ENCODE measurements at regions not wholly inside any gene's neighbourhood (a gene's known extent, or its start where the extent isn't known, plus 50 kb on each side); places are given as distances from the start of the nearest gene placed in this dataset.

DNA sequence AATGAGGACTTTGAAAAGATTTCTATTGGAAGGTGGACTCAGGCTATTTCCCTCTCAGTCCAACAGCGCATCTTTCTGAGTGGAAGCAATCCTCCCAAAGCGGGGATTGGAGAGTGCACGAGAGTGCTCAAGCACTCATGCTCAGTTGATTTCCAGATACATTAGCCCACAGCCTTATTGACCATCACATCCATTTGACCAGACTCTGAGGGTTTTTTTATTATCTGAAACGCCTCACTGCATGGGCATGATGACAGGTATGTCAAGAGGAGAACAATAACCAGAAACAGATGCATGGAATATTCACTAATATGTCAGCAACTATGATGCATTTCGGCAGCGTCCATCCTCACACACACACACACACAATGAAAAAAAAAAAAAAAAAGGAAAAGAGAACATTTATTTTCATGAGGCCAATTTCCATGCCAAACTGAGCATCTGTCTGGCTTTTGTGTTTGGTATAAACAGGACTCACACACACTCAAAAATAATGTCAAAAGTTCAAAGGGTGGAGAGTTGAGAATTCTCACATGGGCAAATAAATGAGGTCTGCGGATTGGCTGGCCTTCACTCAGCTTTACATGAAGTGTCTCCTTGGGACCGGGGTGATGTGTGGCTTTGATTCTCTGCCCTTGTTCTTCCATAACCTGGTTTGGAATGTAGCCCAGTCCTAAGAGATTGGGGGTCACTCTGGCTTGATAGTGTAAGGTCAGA lies 371.6 kb downstream of the MCTP2 start:
- DNase-seq (ENCODE audit: extremely low read depth in 1 of 2, low read depth in 1 of 2), result no peak

DNA sequence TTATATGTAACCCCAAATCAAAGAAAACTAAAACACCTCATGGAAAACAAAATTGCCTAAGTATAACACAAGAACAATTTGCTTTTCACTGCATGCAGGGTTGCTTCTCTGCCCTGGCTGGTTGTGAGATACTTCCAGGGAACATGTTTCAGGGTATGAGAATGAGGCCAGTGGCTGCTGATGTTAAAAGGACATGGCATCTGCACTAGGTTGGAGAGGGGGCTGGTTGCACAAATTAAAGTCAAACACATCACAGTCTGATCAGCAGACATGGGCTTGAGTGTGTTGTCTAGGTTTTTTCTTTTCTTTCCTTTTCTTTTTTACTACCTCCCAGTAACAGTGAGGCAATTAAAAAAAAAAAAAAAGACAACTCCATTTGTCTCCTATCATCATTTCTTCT lies 374.9 kb downstream of the MCTP2 start:
- no peak for DNase-seq (ENCODE audit: extremely low read depth in 1 of 2, low read depth in 1 of 2)

DNA sequence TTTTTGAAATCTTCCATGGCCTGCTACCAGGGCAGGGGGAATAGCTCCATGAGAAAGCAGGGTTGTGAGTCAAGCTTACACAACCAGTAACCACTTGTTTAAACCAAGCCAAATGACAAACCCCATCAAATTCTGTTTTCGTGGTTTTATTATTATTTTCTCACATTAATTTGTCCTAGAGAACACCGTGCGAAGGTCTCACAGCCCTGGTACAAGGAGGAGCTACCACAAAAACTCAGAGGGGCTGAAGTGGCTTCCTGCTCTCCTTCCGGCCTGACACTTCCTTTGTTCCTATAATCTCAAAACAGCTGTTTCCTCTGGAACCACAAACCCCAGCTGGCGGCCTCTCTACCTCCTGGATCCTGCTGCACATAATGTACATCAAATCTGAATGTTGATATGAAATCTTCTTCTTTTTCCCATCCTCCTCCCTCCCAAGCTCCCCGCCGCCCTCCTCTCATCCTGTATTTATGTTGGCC lies 375.9 kb downstream of the MCTP2 start:
- no peak for DNase-seq (ENCODE audit: extremely low read depth in 1 of 2, low read depth in 1 of 2)

DNA sequence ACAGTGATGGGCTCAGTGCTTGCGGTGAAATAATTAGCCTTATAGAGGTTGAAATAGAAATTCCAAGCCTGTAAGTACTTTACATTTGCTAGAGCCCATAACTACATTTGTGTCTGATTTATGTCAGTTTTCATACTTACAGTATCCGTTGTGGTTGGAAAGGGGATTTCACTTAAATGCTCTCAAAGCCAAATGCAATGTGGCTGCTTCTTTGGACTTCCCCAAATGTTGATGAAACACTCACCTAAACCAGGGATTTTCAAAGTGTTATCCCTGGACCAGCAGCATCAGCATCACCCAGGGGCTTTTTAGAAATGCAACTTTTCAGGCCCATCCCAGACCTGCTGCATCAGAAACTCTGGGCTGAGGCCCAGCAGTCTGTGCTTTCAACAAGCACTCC lies 378.7 kb downstream of the MCTP2 start:
- DNase-seq (ENCODE audit: extremely low read depth in 1 of 2, low read depth in 1 of 2), result no peak

DNA sequence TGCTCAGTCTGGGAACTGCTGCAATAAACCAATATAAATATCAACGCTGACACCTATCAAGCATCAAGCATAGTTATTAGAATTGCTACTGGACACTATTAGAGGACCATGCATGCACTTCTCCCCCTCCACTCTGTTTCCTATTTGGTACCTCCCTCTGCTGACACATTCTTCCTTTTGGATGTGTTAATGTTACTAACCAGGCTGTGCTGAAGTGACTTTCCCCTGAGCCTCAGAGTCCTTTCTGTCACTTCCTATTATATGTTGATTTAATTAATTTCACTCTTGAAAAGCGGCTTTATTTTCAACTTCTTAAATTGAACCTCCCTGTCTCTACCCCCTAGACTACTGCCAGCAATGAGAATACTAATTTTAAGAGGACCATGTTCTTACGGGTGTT lies 379.1 kb downstream of the MCTP2 start:
- no peak for DNase-seq (ENCODE audit: extremely low read depth in 1 of 2, low read depth in 1 of 2)

DNA sequence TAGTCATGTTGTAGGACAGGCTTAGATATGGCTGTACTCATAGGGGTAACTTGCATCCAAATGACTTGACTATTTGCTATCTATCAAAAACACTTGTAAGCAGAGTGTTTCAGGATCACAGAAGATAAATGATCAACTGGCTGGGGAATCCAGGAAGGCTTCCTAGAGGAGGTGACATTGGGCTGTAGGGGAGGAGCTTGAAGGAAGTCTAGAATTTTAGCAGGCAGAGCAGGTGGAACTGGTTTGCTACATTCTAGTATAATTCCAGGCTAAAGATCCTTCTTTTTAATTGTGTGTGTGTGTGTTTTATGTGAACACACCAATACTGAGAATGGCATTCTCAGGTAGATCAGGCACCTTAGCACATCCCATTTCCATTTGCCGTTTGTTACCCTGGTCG lies 380.3 kb downstream of the MCTP2 start:
- no peak for DNase-seq (ENCODE audit: extremely low read depth in 1 of 2, low read depth in 1 of 2)

DNA sequence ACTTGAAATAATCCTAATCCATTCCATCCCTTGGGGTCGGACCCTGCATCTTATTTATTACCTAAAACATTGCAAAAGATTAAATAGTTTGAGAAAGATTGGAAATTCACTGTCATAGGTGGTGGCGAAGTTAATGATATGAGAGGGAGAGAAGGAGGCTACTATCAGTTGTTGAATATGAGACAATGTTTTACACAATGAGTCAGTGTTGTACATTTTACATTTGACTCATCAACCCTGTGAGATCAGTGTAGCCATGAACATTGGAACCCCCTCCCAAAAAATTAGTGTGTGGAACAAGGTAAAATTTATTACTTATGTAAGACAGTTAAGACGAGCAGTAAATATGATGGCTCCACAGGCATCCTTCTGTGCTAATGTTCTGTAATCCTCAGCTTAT lies 384.3 kb downstream of the MCTP2 start:
- no peak for DNase-seq (ENCODE audit: extremely low read depth in 1 of 2, low read depth in 1 of 2)

DNA sequence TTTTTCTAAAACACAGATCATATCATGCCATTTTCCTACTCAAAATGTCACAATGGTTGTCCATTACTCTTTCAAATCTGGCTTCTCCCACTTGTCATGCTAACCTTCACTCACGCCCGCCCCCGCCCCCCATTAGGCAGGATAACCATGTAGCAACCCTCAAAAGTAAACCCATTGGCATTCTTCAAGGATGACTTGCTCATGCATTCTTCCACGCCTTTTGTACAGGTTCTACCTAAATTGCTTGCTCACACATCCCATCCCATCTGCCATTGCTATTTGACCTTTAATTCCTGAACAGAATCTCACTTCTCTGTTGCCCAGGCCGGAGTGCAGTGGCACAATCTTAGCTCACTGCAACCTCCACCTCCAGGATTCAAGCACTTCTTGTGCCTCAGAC lies 389.3 kb downstream of the MCTP2 start:
- DNase-seq (ENCODE audit: extremely low read depth in 1 of 2, low read depth in 1 of 2), result no peak

DNA sequence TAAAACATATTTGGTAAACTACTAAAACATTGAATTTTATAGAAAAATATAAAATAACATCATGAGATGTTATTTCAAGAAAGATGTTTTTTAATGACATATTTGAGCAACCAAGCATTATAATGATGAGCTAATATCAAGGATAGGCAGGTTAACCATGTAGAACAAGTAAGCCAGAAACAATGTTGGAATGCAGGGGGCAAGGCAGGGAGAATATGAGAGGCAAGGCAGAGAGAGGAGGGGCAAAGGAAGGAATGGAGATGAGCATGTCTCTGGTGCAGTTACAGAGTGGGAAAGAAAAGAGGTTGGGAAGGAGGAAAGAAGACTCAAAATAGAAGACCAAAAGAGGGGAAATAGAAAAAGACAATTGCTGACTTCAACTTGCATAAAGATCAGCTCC lies 390.4 kb downstream of the MCTP2 start:
- DNase-seq (ENCODE audit: extremely low read depth in 1 of 2, low read depth in 1 of 2), result no peak

DNA sequence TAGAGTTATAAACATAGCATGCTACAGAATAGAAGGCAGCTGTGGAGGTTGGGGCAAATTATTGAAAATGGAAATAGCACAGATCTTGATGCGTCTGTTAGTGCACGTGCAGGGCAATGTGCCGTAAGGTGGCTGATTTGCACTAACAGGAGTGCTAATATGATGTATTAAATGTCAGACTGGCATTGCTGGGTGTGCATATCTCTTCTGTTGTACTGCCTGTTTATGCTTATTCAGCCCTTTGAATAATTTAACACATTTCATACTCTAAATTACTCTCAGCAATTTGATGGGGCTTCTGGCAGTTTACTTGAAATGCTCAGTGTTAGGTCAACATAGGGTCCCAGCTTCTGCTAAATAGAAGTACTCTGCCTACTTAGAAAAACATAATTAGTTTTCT lies 395.6 kb downstream of the MCTP2 start:
- DNase-seq (ENCODE audit: extremely low read depth in 1 of 2, low read depth in 1 of 2), result no peak

DNA sequence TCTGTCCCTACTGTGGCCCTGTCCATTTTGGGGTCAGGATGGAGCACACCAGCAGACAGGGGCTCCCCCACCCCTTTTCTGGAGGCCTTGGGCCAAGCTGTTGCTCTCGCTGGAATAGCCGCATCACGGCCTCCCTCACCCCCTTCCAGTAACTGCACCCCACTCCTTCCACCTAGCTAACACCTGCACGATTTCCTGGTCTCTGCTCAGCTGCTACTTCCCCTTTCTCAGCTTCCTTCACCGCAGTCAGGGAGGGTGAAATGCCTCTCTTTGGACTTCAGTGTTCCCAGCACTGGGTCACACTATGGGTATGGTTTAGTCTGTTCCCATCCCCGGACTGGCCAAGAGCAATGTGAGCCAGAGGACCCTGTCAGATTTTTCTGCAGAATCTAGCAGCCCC lies 400.2 kb downstream of the MCTP2 start:
- no peak for DNase-seq (ENCODE audit: extremely low read depth in 1 of 2, low read depth in 1 of 2)

DNA sequence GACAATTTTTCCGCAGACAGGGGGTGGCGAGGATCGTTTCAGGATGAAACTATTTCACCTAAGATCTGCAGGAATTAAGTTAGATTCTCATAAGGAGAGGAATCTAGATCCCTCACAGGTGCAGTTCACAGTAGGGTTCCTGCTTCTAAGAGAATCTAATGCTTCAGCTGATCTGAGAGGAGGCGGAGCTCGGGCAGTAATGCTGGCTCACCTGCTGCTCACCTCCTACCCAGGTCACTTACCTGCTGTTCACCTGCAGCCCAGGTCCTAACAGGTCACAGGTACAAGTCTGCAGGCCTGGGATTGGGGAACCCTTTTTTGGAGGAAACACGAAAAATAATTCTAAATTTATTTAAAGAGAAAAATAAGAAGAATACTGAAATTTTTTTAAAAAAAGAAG lies 406.8 kb downstream of the MCTP2 start:
- no peak for DNase-seq (ENCODE audit: extremely low read depth in 1 of 2, low read depth in 1 of 2)

DNA sequence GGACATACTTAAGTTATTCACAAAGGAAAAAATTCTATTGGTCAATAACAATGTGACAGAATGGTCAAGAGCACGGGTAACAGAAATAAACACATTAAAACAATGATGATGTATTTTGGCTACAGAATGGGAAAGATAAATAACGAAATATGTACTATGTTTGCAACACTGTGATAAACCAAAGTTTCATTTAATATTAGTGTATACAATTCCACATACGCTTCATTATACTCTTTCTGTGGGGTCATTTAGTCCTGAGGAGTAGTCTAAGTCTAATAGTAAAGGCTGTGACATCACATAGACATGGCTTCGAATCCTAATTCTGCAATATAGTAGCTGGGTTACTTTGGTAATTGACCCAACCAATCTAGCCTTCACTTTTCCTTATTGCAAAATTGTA lies 408.3 kb downstream of the MCTP2 start:
- DNase-seq (ENCODE audit: extremely low read depth in 1 of 2, low read depth in 1 of 2), result no peak

DNA sequence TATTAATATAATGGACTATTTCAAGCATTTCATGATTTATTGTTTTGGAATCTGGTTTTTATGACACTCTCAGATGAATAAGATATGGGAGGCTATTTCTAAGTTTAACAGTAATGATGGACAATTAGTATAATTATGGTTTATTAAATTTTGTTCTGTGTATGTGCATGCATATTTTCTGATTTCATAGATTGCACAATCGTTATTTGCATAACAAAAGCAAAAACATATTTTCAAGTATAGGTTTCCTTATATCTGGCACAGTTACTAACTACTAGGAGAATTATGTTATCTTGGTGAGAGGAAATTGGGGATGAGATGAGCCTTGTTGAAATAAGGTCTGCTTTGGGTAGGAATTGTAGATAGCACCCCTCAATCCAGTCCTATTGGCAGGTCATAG lies 413.1 kb downstream of the MCTP2 start:
- DNase-seq (ENCODE audit: extremely low read depth in 1 of 2, low read depth in 1 of 2), result no peak

DNA sequence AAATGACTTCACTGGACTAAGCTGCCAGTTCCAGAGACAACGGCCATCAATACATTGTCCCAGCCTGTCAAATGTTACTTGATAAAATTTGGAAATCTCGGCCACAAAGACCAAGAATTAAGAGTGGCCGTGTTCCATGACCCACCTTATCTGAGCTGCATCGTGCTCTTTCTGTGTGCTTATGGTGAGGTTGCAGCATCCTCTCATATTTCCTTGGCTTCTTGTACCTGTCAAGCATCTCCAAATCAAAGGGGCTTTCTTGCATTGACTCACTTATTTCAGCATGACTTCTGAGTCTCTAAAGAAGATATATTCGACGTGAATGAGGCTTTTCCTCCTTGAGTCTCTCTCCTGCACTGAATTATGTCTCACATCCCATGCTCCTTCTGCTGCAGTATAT lies 421.7 kb downstream of the MCTP2 start:
- DNase-seq (ENCODE audit: extremely low read depth in 1 of 2, low read depth in 1 of 2), result no peak

DNA sequence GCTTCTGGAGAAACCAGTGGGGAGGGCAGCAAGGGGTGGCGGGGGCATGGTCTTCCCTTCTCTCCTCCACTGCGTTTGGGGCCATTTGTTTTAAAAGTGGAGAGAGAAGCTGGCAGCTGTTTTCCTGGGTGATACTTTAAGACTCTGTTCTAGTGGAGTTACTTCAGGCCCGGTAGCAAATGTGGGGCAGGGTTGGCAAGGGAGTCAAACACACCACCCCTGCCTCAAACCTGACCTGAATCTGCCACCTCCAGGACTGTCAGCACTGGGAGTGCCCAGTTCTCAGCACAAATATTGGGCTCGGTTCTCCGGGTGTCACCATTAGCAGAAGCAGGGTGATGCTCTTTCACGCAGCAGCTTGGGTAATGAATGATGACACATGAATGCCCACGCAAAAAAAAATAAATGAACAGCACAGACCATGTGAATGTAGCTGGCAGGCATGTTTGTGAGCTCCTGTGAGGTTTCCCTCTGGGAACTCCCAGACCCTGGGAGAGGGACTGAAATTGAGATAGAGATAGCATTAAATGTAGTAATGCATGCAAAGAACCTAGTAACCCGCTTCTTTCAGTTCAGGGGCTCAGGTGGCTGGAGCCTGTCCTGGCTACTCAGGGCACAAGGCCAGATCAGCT lies 424.0 kb downstream of the MCTP2 start:
- no peak for DNase-seq (ENCODE audit: extremely low read depth in 1 of 2, low read depth in 1 of 2)

DNA sequence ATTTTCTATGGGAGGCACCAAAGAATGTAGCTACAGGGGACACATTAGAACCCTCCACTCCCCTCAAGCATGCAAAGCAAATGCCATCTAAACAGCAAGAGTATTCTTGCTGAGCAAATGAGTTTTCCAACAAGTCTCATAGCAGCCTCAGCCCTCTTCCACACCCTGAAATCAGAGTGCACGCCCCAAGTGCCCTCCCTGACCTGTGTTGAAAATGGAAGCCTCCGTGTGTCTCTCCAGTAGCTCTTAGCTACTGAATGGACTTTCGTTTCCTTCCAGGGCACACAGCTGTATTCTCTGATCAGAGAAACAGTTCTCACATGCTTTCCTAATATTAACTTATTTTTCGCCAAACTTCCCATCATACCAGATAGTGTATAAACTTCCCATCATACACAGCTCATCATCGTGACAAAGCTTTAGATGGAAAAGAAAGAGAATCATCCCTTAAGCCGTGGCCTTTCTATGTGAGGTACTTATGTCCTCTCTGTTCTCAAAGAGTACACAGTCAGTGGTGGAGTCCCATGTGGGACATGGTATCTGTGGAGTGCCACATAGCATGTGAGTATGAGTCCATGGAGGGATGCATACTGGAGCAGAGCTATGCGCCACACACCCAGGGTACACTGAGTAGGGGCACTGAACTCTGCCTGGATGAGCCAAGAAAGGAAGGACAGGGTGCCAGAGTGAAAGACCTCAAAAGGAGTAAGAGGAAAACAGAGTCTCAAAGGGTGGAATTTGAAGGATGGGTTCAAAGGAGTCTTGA lies 434.5 kb downstream of the MCTP2 start:
- no peak for DNase-seq (ENCODE audit: extremely low read depth in 1 of 2, low read depth in 1 of 2)

DNA sequence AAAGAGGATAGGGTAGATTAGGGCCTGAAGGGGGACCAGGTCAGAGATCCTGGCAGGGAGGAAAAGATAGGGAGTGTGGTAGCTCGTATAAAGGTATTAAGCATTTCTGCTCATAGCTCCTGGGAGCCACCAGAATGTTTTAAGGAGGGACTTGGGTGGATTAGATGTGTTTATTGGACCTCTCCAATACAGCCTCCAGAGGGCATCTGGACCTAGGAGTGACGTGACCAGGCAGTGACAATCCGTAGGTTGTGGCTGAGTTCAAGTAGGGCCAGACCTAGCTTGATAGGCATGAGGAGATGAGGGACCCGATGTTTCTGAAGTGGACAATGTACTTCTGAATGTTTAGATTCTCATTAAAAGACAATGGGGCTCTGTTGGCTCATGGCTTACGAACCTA lies 435.2 kb downstream of the MCTP2 start:
- no peak for DNase-seq (ENCODE audit: extremely low read depth in 1 of 2, low read depth in 1 of 2)

DNA sequence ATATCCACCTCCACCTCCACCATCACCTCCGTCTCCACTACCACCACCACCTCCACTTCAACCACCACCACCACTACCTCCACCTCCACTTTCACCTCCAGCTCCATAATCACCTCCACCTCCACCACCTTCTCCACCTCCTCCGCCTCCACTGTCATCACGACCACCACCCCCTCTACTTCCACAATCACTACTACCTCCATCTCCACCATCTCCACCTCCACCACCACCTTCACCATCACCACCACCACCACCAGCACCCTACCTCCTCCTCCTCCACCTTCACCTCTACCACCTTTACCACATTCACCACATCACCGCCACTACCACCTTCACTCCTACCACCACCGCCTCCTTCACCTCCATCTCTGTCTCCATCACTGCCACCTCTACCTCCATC lies 435.7 kb downstream of the MCTP2 start:
- DNase-seq (ENCODE audit: extremely low read depth in 1 of 2, low read depth in 1 of 2), result no peak

DNA sequence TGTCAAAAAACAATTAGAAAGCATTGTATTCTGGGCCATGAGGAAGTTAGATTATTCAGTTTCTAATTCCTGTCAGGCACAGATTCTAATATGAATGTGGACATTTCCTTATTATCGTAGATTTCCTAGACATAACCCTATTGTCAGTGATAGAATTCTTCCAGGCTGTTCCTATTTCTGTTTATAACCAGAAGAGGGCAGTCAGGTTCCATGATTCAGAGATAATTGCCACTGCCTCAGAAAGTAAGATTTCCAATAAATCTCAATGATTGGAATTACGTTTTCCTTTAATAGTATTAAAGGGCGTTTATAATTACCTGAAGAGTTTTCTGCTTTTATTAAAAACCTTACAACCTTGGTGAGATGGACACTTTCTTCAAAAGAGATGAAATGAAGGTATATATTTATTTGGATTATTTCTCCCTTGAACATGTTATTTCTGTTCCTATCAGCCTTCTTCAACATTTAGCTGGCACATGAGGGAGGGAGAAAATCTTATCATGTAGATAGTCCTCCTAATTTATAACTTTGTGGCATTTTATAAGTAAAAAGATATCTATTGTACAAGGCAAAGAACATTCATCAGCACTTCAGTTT lies 439.2 kb downstream of the MCTP2 start:
- DNase-seq (ENCODE audit: extremely low read depth in 1 of 2, low read depth in 1 of 2), result no peak

DNA sequence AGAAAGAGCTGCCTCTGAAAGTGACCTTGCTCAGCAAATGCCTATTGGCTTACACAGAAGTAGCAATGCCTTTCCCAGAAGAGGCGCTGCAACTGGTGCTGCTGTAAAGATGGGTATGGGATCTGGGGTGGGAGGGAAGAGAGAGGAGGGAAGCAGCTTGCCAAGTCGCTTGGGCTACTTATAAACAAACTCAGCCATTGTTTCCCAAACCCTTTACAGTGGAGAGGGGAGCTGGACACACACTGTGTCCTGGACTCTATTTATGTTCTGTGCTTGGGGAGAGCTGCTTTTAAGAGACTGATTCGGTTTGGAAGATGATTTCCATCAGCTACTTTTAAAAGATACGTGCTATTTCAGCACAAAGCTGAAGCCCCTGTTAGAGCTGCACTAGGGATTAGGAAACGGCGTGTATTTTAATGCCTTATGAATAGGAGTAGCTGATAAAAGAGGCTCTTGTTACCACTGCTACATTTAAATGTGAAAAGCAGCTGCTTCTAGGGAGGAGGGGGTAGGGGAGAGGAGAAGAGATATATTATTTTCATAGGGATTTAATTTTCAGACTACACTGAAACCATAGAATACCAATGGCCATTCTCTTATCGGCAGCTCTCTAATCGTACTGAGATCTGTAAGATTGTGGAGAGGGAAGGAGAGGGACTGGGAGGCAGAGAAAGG lies 440.6 kb downstream of the MCTP2 start:
- no peak for DNase-seq (ENCODE audit: extremely low read depth in 1 of 2, low read depth in 1 of 2)
